LNCaP clone FGC (cell line): ENCODE measurements at regions not wholly inside any gene's neighbourhood (a gene's known extent, or its start where the extent isn't known, plus 50 kb on each side); places are given as distances from the start of the nearest gene placed in this dataset.
"Not testable (repeated sequence)": the region's sequence is repeated elsewhere in the genome, so short reads cannot be mapped to it uniquely, and the experiment has no call there.

Source experiments
- DNase-seq: peaks from one replicate; pipeline ENCODE4 v3.0.0-alpha.2; 2011; ENCODE audit warnings: low read depth
- H3K4me3 ChIP-seq: 2 replicates; pipeline ENCODE4 v1.5.1; 2011; ENCODE audit warnings: mild to moderate bottlenecking, low read depth, low read length, control low read depth
- CTCF ChIP-seq: IDR thresholded peaks from 2 replicates; pipeline ENCODE4 v1.5.1; 2012; ENCODE audit warnings: mild to moderate bottlenecking; ENCODE audit not compliant: control insufficient read depth, insufficient read depth; ENCODE audit errors: extremely low read depth

GRCh38 chr5:36739751-36740221, 133.4 kb downstream of the SLC1A3 start:
- DNase-seq = peak; percentile 58
- TF ChIP-seq CTCF = peak; percentile 65

GRCh38 chr5:36740259-36740898, 134.0 kb downstream of the SLC1A3 start:
- no peak for TF ChIP-seq CTCF
- DNase-seq = no peak
- no peak overlapping the region for H3K4me3 ChIP-seq

More at GRCh38 chr5:36739751-36740221, 133.4 kb downstream of the SLC1A3 start:
- no peak overlapping the region for H3K4me3 ChIP-seq

GRCh38 chr5:36741128-36741527, 134.7 kb downstream of the SLC1A3 start:
- H3K4me3 ChIP-seq = no peak overlapping the region
- peak; percentile 68 for DNase-seq
- no peak for TF ChIP-seq CTCF

- DNase-seq = peak; percentile 79
- H3K4me3 ChIP-seq = peak overlapping the region; percentile 71
- TF ChIP-seq CTCF = peak; percentile 68
Measured at GRCh38 chr5:36743891-36744772, 132.4 kb upstream of the NIPBL start.

- DNase-seq = peak; percentile 84
- H3K4me3 ChIP-seq = peak overlapping the region; percentile 71
- no peak for TF ChIP-seq CTCF
Measured at GRCh38 chr5:36744773-36745589, 131.6 kb upstream of the NIPBL start.

- H3K4me3 ChIP-seq, DNase-seq: not testable (repeated sequence)
Measured at GRCh38 chr5:36747794-36748193, 128.8 kb upstream of the NIPBL start.

GRCh38 chr5:36751886-36752285, 124.7 kb upstream of the NIPBL start:
- no peak for TF ChIP-seq CTCF
- DNase-seq = no peak
- H3K4me3 ChIP-seq = no peak overlapping the region
